Tibial nerve (tissue), 4 donors: ENCODE measurements at regions not wholly inside any gene's neighbourhood (a gene's known extent, or its start where the extent isn't known, plus 50 kb on each side); places are given as distances from the start of the nearest gene placed in this dataset.

Source experiments
- DNase-seq, 2 donors: peaks; one replicate each; pipeline ENCODE4 v3.0.0-alpha.2; 2019; ENCODE audit warnings: low spot score in 2 of 2
- H3K27ac ChIP-seq, 4 donors: fragments of 200-600 bp; sonication (generic) in 3 of 4; one replicate each; pipeline ENCODE4 v1.5.1; 2017 to 2019; ENCODE audit warnings: mild to moderate bottlenecking in 1 of 4
- H3K27me3 ChIP-seq, 2 donors: fragments of 200-600 bp; sonication (generic) in 1 of 2; one replicate each; pipeline versions ENCODE4 v1.5.1 to v1.6.0; 2017 to 2019
- H3K36me3 ChIP-seq, 3 donors: fragments of 200-600 bp; sonication (generic); one replicate each; pipeline ENCODE4 v1.5.1; 2018 to 2019
- H3K4me1 ChIP-seq, 4 donors: fragments of 200-600 bp; sonication (generic) in 3 of 4; one replicate each; pipeline ENCODE4 v1.5.1; 2017 to 2019
- H3K4me3 ChIP-seq, 4 donors: fragments of 200-600 bp; sonication (generic) in 3 of 4; one replicate each; pipeline ENCODE4 v1.5.1; 2017 to 2019; ENCODE audit warnings: mild to moderate bottlenecking in 1 of 4, moderate library complexity in 1 of 4
- H3K9me3 ChIP-seq, 4 donors: fragments of 200-600 bp; sonication (generic) in 3 of 4; one replicate each; pipeline ENCODE4 v1.5.1; 2017 to 2019
- EP300 ChIP-seq, 2 donors: sonication (generic); formaldehyde crosslinking; IDR thresholded peaks; one replicate each; pipeline ENCODE4 v1.6.1; 2017; ENCODE audit warnings: antibody characterized with exemption in 2 of 2, mild to moderate bottlenecking in 1 of 2
- POLR2A ChIP-seq, 2 donors: fragments of 450-650 bp; IDR thresholded peaks; one replicate each; pipeline ENCODE4 v1.6.1; 2017; ENCODE audit warnings: antibody characterized with exemption in 2 of 2, mild to moderate bottlenecking in 2 of 2, moderate library complexity in 2 of 2
- WGBS, 2 donors: methylation state at CpG; one replicate each; pipeline ENCODE4 v1.1.5; 2018; 5-methylcytosine and 5-hydroxymethylcytosine counted together
- TF ChIP-seq, protein P1 (sequence below), 5 experiments: fragments of 200-600 bp in 3 of 5; fragments of 450-650 bp in 2 of 5; sonication (generic) in 3 of 5; IDR thresholded peaks; one replicate each; pipeline ENCODE4 v1.5.1; 2016 to 2019; ENCODE audit warnings: antibody characterized with exemption in 5 of 5, mild to moderate bottlenecking in 3 of 5, moderate library complexity in 2 of 5

DNA sequence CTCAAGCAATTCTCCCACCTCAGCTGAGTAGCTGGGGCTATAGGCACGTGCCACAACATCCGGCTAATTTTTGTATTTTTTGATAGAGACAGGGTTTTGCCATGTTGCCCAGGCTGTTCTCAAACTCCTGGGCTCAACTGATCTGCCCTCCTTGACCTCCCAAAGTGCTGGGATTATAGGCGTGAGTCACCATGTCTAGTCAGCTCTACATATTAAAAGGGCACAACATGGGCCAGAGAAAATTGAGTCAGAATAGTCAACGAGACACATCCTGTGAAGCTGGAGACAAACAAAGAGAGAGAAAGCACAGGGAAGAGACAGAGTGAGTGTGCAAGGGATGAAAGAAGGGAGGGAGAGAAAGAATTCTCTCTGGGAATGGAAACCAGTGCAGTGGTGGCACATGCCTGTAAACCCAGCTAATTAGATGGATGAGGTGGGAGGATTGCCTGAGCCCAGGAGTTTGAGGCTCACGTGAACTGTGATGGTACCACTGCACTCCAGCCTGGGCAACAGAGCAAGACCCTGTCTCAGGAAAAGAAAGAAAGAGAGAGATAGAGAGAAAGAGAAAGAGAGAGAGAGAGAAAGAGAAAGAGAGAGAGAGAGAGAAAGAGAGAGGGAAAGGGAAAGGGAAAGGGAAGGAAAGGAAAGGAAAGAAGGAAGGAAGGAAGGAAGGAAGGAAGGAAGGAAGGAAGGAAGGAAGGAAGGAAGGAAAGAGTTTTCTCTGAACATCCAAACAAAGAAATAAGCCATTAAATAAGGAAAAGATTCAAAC is 107.2 kb upstream of the SLC25A36 start:
- DNase-seq: no peak
- TF ChIP-seq EP300 (IDR thresholded peaks at IDR 0.05): no peak
- no peak for TF ChIP-seq POLR2A (IDR thresholded peaks at IDR 0.05)
- TF ChIP-seq, protein P1, sequence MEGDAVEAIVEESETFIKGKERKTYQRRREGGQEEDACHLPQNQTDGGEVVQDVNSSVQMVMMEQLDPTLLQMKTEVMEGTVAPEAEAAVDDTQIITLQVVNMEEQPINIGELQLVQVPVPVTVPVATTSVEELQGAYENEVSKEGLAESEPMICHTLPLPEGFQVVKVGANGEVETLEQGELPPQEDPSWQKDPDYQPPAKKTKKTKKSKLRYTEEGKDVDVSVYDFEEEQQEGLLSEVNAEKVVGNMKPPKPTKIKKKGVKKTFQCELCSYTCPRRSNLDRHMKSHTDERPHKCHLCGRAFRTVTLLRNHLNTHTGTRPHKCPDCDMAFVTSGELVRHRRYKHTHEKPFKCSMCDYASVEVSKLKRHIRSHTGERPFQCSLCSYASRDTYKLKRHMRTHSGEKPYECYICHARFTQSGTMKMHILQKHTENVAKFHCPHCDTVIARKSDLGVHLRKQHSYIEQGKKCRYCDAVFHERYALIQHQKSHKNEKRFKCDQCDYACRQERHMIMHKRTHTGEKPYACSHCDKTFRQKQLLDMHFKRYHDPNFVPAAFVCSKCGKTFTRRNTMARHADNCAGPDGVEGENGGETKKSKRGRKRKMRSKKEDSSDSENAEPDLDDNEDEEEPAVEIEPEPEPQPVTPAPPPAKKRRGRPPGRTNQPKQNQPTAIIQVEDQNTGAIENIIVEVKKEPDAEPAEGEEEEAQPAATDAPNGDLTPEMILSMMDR (IDR thresholded peaks at IDR 0.05): no peak
- Histone ChIP-seq H3K27me3 (no peaks in the 10 kb centered on the region), H3K36me3 (no peaks in the 10 kb centered on the region), H3K4me1 (no peaks in the 10 kb centered on the region), H3K4me3 (no peak overlapping the region), H3K27ac (no peak overlapping the region), H3K9me3 (peaks cover 0 to 4% (median 0%) of the 10 kb centered on the region in 4 donors)
- WGBS, 2 donors: 71 to 73% methylated on average over 5 of the region's 5 CpGs

DNA sequence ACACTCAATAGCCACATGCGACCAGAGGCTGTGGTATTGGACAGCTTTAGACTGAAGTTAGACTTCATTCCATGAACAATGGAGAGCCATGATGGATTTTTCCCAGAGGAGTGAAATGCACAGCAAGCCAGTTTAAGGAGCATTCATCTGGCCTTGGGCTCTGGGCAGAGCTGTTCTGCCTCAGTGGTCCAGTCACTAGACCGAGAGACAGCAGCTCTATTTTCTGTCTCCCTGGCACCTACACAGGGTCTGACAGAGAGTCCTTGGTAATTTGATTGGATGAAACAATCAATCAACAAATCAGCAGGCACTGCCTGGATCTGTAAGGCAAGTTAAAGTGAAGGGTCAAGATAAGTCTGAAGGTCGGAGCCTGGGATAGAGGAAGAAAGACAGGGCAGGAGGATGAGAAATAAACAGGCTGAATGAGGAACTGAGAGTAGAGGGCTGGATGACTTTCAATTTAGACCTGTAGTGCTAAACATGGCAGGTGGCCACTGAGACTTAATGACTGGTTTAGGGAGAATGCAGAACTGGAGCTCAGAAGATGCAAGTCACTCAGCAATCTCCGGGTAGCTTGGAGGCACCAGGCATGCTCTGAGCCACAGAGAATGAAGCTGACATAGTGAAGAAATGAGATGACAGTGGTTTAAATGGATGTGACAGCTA is 98.5 kb upstream of the SLC25A36 start:
- Histone ChIP-seq H3K27ac (no peak overlapping the region), H3K4me1 (no peaks in the 10 kb centered on the region), H3K27me3 (no peaks in the 10 kb centered on the region), H3K36me3 (no peaks in the 10 kb centered on the region), H3K9me3 (no peaks in the 10 kb centered on the region), H3K4me3 (no peak overlapping the region)
- WGBS, 2 donors: 80 to 81% methylated on average over 4 of the region's 4 CpGs
- DNase-seq: no peak
- TF ChIP-seq, protein P1 (IDR thresholded peaks at IDR 0.05): no peak
- no peak for TF ChIP-seq EP300 (IDR thresholded peaks at IDR 0.05)
- TF ChIP-seq POLR2A (IDR thresholded peaks at IDR 0.05): no peak

DNA sequence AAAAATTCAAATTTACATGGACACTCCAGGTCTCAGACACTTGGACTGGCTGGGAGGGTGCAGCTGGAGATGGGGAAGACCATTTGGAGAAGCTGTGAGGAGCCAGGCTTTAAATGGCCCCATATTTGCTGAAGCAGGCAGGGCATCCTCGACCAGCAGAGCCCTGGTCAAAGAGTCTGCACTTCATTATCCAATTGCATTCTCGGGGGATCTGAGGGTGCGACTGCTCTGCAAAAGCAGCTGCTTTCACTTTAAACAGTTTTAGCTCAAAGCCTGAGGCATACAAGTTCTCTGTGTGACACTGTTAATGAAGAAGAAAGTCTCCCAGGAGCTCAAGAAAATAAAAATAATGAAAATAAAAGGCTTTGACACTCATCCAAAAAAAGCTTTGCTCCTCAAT is 98.0 kb upstream of the SLC25A36 start:
- no peaks in the 10 kb centered on the region for H3K4me1 ChIP-seq
- H3K27ac ChIP-seq: no peak overlapping the region
- no peaks in the 10 kb centered on the region for H3K27me3 ChIP-seq
- TF ChIP-seq, protein P1 (IDR thresholded peaks at IDR 0.05): no peak
- TF ChIP-seq EP300 (IDR thresholded peaks at IDR 0.05): no peak
- TF ChIP-seq POLR2A (IDR thresholded peaks at IDR 0.05): no peak
- WGBS, 2 donors: 31 to 52% methylated on average over 3 of the region's 3 CpGs
- no peaks in the 10 kb centered on the region for H3K9me3 ChIP-seq
- DNase-seq: no peak
- no peak overlapping the region for H3K4me3 ChIP-seq
- H3K36me3 ChIP-seq: no peaks in the 10 kb centered on the region

DNA sequence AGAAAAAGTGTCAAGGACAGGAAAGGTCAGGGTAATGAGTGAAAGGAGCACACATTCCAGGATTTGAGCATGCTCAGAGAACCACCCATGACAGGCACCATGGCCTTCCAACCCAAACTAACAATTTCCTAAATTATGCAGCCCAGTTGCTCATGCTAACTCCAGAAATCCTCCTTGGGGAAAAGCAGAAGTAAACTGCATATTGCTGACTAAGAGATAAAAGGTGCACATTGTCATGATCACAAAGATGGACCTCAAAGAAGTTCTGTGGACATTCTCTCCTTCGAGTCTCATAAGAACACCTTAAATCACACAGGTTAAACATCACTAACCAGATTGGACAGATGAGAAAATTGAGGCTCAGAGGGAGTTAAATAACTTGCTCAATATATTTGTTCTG is 97.6 kb upstream of the SLC25A36 start:
- H3K4me3 ChIP-seq: no peak overlapping the region
- H3K4me1 ChIP-seq: no peaks in the 10 kb centered on the region
- H3K27ac ChIP-seq: no peak overlapping the region
- WGBS, 2 donors: 92% methylated on average over 1 of the region's 1 CpG
- DNase-seq: no peak
- H3K9me3 ChIP-seq: no peaks in the 10 kb centered on the region
- TF ChIP-seq, protein P1 (IDR thresholded peaks at IDR 0.05): no peak
- TF ChIP-seq POLR2A (IDR thresholded peaks at IDR 0.05) (no peak), EP300 (IDR thresholded peaks at IDR 0.05) (no peak)
- H3K36me3 ChIP-seq: no peaks in the 10 kb centered on the region
- H3K27me3 ChIP-seq: no peaks in the 10 kb centered on the region

DNA sequence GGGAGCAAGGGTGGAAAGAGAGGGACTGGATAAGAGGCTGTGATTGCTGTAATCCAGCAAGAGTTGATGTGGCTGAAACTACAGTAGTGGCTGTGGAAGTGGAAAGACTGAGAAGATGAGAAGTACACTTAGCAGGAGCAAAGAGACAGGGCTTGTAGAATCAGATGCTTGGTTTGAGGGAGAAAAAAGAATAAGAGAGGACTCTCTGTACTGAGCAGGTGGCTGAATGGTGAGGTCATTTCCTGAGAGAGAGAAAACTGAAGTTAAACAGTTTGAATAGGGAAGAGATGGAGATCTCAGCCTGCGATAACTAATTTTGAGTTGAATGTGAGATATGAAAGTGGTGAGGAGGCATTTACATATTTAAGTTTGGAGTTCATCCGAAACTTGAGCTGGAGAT is 95.8 kb upstream of the SLC25A36 start:
- TF ChIP-seq, protein P1 (IDR thresholded peaks at IDR 0.05): no peak
- no peak for TF ChIP-seq EP300 (IDR thresholded peaks at IDR 0.05)
- TF ChIP-seq POLR2A (IDR thresholded peaks at IDR 0.05): no peak
- 78 to 84% methylated on average over 2 of the region's 2 CpGs for WGBS, 2 donors
- no peaks in the 10 kb centered on the region for H3K36me3 ChIP-seq
- H3K9me3 ChIP-seq: no peaks in the 10 kb centered on the region
- no peak for DNase-seq
- no peak overlapping the region for H3K4me3 ChIP-seq
- no peaks in the 10 kb centered on the region for H3K4me1 ChIP-seq
- H3K27ac ChIP-seq: no peak overlapping the region
- no peaks in the 10 kb centered on the region for H3K27me3 ChIP-seq
